Cardiac fibroblast (primary cell): ENCODE measurements at regions not wholly inside any gene's neighbourhood (a gene's known extent, or its start where the extent isn't known, plus 50 kb on each side); places are given as distances from the start of the nearest gene placed in this dataset.
A peak's percentile ranks its signal among the peaks of the same experiment; 100 is the strongest.
"Not testable (repeated sequence)": the region's sequence is repeated elsewhere in the genome, so short reads cannot be mapped to it uniquely, and the experiment has no call there.

Experiments
- DNase-seq, 2 donors: peaks; one replicate each; pipeline versions ENCODE4 v3.0.0 to v3.0.0-alpha.2; 2010; ENCODE audit warnings: low read depth in 2 of 2
- H3K4me3 ChIP-seq, 2 donors: replicated peaks in 1 of 2; 1 replicate in 1 of 2; 2 replicates in 1 of 2; pipeline ENCODE4 v1.5.1; 2011; ENCODE audit warnings: low read depth in 2 of 2, low read length in 2 of 2, mild to moderate bottlenecking in 2 of 2, moderate library complexity in 1 of 2
- TF ChIP-seq, protein P1 (sequence below): IDR thresholded peaks from one replicate; pipeline ENCODE4 v1.5.1; 2011; ENCODE audit warnings: low read depth, mild to moderate bottlenecking, low read length, inconsistent platforms

DNA sequence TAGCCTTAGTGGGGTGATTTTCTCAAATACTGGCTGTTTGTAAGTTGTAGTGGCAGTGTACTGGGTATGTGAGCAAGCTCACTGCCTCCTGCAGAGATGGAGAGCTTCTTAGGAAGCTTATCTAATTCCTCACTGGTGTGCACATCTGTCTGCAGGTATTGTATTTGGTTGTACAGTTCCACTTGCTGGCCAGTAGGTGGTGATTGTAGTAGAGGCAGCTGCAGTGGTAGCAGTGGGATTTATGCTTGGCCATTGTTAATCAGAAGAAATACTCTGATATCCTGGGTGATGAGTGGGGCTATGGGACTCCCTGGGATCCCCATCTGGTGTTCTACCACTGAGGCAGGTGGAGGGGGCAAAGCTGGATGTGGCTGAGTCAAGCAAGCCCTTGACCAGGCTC lies 276.1 kb upstream of the SPAG17 start:
- TF ChIP-seq, protein P1, sequence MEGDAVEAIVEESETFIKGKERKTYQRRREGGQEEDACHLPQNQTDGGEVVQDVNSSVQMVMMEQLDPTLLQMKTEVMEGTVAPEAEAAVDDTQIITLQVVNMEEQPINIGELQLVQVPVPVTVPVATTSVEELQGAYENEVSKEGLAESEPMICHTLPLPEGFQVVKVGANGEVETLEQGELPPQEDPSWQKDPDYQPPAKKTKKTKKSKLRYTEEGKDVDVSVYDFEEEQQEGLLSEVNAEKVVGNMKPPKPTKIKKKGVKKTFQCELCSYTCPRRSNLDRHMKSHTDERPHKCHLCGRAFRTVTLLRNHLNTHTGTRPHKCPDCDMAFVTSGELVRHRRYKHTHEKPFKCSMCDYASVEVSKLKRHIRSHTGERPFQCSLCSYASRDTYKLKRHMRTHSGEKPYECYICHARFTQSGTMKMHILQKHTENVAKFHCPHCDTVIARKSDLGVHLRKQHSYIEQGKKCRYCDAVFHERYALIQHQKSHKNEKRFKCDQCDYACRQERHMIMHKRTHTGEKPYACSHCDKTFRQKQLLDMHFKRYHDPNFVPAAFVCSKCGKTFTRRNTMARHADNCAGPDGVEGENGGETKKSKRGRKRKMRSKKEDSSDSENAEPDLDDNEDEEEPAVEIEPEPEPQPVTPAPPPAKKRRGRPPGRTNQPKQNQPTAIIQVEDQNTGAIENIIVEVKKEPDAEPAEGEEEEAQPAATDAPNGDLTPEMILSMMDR: peak; percentile 22
- no peak overlapping the region for H3K4me3 ChIP-seq
- DNase-seq: no peak

DNA sequence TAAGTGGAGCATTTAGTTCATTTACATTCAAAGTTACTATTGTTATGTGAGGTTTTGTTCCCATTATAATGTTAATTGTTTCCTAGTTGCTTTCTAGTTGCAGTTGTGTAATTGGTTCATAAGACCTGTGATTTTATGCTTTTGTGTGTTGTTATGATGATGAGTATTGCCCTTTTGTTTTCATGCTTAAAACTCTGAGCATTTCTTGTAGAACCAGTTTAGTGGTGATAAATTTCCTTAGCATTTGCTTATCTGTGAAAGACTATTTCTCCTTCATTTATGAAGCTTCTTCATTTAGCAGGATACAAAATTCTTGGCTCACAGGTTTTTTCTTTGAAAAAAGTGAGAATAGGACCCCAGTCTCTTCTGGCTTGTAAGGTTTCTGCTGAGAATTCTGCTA lies 274.8 kb upstream of the SPAG17 start:
- TF ChIP-seq, protein P1: no peak
- no peak overlapping the region for H3K4me3 ChIP-seq
- no peak for DNase-seq

DNA sequence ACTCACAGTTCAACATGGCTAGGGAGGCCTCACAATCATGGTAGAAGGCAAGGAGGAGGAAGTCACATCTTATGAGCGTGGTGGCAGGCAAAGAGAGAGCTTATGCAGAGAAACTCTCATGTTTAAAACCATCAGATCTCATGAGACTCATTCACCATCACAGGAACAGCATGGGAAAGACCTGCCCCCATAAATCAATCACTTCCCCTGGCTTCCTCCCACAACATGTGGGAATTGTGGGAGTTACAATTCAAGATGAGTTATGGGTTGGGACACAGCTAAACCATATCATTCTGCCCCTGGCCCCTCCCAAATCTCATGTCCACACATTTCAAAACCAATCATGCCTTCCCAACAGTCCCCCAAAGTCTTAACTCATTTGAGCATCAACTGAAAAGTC lies 268.8 kb upstream of the SPAG17 start:
- not testable (repeated sequence) for H3K4me3 ChIP-seq, DNase-seq

DNA sequence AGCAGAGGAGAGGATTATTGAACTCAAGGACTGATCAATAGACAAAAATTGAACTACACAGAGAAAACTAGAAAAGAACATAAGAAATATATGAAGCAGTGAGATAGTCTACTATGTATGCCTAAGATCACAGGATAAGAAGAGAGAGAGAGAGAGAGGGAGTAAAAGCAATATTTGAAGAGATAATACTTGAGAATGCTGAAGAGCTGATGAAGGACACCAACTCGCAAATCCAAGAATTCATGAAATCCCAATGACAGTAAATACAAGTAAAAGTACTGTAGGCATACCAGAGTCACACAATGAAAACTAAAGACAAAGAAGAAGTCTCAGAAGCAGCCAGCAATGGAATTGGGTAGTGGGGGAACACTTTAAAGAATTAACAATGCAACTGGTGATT lies 260.1 kb upstream of the SPAG17 start:
- no peak for DNase-seq
- TF ChIP-seq, protein P1: no peak

DNA sequence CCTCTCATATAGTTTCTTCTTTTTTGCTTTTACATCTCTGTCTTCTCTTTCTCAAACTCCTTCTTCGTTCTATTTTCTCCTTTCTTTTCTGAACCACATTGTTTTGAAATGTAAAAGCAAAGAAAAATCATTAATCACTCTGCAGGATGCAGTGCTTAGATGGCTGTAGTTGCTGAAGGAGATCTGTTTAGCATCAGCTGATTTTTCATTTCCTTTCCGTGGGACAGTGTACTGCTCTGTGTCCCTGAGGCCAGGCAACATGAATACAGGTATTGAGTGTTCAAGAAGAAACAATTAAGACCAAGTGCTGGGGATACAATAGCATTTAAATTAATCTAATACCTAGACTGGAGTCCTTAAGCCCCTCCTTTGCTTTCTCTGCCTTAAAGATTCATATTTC lies 257.2 kb upstream of the SPAG17 start:
- DNase-seq: no peak
- no peak overlapping the region for H3K4me3 ChIP-seq
- TF ChIP-seq, protein P1: no peak

More for the DNA sequence above, 260.1 kb upstream of the SPAG17 start:
- H3K4me3 ChIP-seq: no peak overlapping the region

DNA sequence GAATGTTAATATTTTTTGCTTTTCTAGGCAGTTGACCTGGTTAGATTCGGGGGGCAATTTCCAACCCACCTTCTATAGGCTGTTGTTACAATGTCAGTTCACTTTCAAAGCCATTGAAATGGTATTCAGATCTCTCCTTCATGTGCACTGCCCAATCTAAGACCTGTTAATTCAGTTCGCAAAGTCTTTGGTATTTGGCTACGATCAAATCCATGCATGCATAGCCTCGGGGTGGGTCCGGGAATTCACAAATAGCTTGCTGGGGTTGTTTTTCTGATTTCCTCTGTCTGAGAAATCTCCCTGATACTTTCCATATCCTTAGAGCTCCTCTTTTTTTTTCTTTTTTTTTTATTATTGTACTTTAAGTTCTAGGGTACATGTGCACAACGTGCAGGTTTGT lies 252.6 kb upstream of the SPAG17 start:
- no peak overlapping the region for H3K4me3 ChIP-seq
- DNase-seq: no peak
- TF ChIP-seq, protein P1: no peak

DNA sequence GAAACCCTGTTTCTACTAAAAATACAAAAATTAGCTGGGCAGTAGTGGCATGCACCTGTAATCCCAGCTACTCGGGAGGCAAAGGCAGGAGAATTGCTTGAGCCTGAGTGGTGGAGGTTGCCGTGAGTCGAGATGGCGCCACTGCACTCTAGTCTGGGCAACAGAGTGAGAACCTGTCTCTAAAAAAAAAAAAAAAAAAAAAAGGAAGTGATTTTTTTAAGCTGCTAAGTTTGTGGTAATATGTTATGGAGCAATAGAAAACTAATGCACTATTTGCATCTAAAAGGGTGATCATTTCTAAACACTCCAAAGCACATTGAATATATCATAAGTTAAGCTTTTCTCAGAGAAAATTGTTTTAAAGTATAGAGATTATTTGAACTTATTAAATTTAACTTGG lies 244.8 kb upstream of the SPAG17 start:
- no peak for DNase-seq
- H3K4me3 ChIP-seq: no peak overlapping the region
- TF ChIP-seq, protein P1: no peak
